CD14-positive monocyte (primary cell): ENCODE measurements at regions not wholly inside any gene's neighbourhood (a gene's known extent, or its start where the extent isn't known, plus 50 kb on each side); places are given as distances from the start of the nearest gene placed in this dataset.

Experiments used
- DNase-seq, 3 donors: peaks; one replicate each; pipeline ENCODE4 v3.0.0-alpha.2; 2011 to 2022
- H2AFZ ChIP-seq: 2 replicates; pipeline ENCODE4 v1.6.0; 2012; ENCODE audit warnings: mild to moderate bottlenecking, low read depth, low read length, inconsistent platforms; ENCODE audit not compliant: insufficient read depth, poor library complexity, severe bottlenecking
- H3K27ac ChIP-seq, 2 donors: 1 replicate in 1 of 2; 2 replicates in 1 of 2; pipeline ENCODE4 v1.5.1; 2012 to 2013; ENCODE audit warnings: low read length in 2 of 2, control low read depth in 1 of 2, inconsistent platforms in 1 of 2, low read depth in 1 of 2, mild to moderate bottlenecking in 1 of 2
- H3K27me3 ChIP-seq, 2 donors: one replicate each; pipeline versions ENCODE4 v1.6.0 to v1.6.1; 2011 to 2013; ENCODE audit warnings: low read length in 2 of 2; ENCODE audit not compliant: control insufficient read depth in 2 of 2, insufficient read depth in 2 of 2
- H3K36me3 ChIP-seq, 2 donors: replicated peaks in 1 of 2; 1 replicate in 1 of 2; 2 replicates in 1 of 2; pipeline versions ENCODE4 v1.5.1 to v1.6.1; 2012 to 2013; ENCODE audit warnings: low read length in 2 of 2, control low read depth in 1 of 2, inconsistent platforms in 1 of 2, mild to moderate bottlenecking in 1 of 2; ENCODE audit not compliant: insufficient read depth in 2 of 2, control insufficient read depth in 1 of 2
- H3K4me1 ChIP-seq, 2 donors: 1 replicate in 1 of 2; 2 replicates in 1 of 2; pipeline versions ENCODE4 v1.5.1 to v1.6.1; 2012 to 2013; ENCODE audit warnings: low read length in 2 of 2, control low read depth in 1 of 2, inconsistent platforms in 1 of 2, mild to moderate bottlenecking in 1 of 2, moderate library complexity in 1 of 2; ENCODE audit not compliant: insufficient read depth in 2 of 2, control insufficient read depth in 1 of 2
- H3K4me2 ChIP-seq: replicated peaks from 2 replicates; pipeline ENCODE3; 2012; ENCODE audit warnings: low read length, moderate library complexity, mild to moderate bottlenecking; ENCODE audit not compliant: poor library complexity, severe bottlenecking; ENCODE audit errors: extremely low read depth
- H3K4me3 ChIP-seq, 3 experiments: fragments of 200-600 bp in 1 of 3; sonication (generic) in 1 of 3; replicated peaks in 1 of 3; 1 replicate in 2 of 3; 2 replicates in 1 of 3; pipeline ENCODE4 v1.5.1; 2011 to 2013; ENCODE audit warnings: low read length in 3 of 3, mild to moderate bottlenecking in 3 of 3, control low read depth in 2 of 3, low read depth in 2 of 3, inconsistent platforms in 1 of 3, moderate library complexity in 1 of 3
- H3K79me2 ChIP-seq: 2 replicates; pipeline ENCODE4 v1.6.0; 2012; ENCODE audit warnings: mild to moderate bottlenecking, control low read depth, inconsistent platforms, low read length, moderate library complexity; ENCODE audit not compliant: insufficient read depth
- H3K9ac ChIP-seq: 2 replicates; pipeline ENCODE4 v1.6.0; 2017; ENCODE audit warnings: low read length, mild to moderate bottlenecking; ENCODE audit not compliant: insufficient read depth, poor library complexity, severe bottlenecking
- H3K9me3 ChIP-seq, 2 donors: replicated peaks in 1 of 2; 1 replicate in 1 of 2; 2 replicates in 1 of 2; pipeline versions ENCODE4 v1.5.1 to v1.6.1; 2012 to 2013; ENCODE audit warnings: low read length in 2 of 2, control low read depth in 1 of 2; ENCODE audit not compliant: control insufficient read depth in 1 of 2, insufficient read depth in 1 of 2
- H4K20me1 ChIP-seq: 2 replicates; pipeline ENCODE4 v1.6.0; 2012; ENCODE audit warnings: mild to moderate bottlenecking, low read length, control low read depth, moderate library complexity; ENCODE audit not compliant: insufficient read depth
- H3K27ac Mint-ChIP-seq, 7 donors: one replicate each; pipeline ENCODE4 v1.8.0; 2020; ENCODE audit warnings: mild to moderate bottlenecking in 7 of 7, mixed read lengths in 7 of 7, moderate library complexity in 6 of 7, inconsistent platforms in 2 of 7
- H3K27me3 Mint-ChIP-seq, 3 donors: one replicate each; pipeline ENCODE4 v1.8.0; 2021 to 2022; ENCODE audit warnings: low read depth in 3 of 3, mild to moderate bottlenecking in 3 of 3, mixed read lengths in 3 of 3, moderate library complexity in 3 of 3, inconsistent platforms in 1 of 3
- H3K36me3 Mint-ChIP-seq, 2 donors: one replicate each; pipeline ENCODE4 v1.8.0; 2020; ENCODE audit warnings: mixed read lengths in 2 of 2, inconsistent platforms in 1 of 2, mild to moderate bottlenecking in 1 of 2
- H3K4me1 Mint-ChIP-seq: one replicate; pipeline ENCODE4 v1.8.0; 2020; ENCODE audit warnings: mild to moderate bottlenecking, mixed read lengths
- H3K4me3 Mint-ChIP-seq, 2 donors: one replicate each; pipeline ENCODE4 v1.8.0; 2020; ENCODE audit warnings: mild to moderate bottlenecking in 2 of 2, mixed read lengths in 2 of 2, moderate library complexity in 1 of 2
- H3K9me3 Mint-ChIP-seq, 7 donors: one replicate each; pipeline ENCODE4 v1.8.0; 2020 to 2022; ENCODE audit warnings: mixed read lengths in 7 of 7, mild to moderate bottlenecking in 6 of 7, moderate library complexity in 6 of 7, inconsistent platforms in 2 of 7
- WGBS: methylation state at CpG from one replicate; pipeline ENCODE4 v1.1.5; 2013; ENCODE audit warnings: missing lambda C conversion rate; ENCODE audit not compliant: insufficient coverage; 5-methylcytosine and 5-hydroxymethylcytosine counted together
- intact Hi-C, 2 donors: fragments of 100-400 bp; cut with micrococcal nuclease; formaldehyde crosslinking; loops; one replicate each; pipeline versions ENCODE4 v1.15.0 to v1.15.1; 2023
- TF ChIP-seq, protein P1 (sequence below): fragments of 200-600 bp; IDR thresholded peaks from one replicate; pipeline ENCODE4 v1.8.0; 2022; ENCODE audit warnings: antibody characterized with exemption, mild to moderate bottlenecking

DNA sequence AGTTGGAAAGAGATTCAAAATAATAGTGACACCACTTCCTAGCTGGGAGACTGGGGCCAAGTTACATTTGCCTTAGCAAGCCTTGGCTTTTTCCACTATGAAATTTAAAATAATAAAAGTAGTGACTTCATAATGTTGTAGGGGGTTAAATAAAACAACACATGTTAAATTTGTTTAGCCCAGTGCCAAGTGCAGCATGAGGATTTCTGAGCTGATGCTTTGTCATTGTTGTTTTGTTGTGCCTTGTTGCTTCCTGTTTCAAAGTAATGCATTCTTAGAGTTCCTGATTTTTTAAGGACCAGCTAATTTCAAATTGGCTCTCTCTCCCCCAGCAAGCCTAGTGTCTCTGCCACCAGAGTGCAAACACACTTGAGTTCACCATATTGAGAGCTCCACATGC, 270.7 kb upstream of the PAPPA start:
- Mint-ChIP-seq H3K4me1 (no peaks in the 10 kb centered on the region), H3K4me3 (no peak overlapping the region), H3K9me3 (peaks cover 0 to 3% (median 0%) of the 10 kb centered on the region in 7 donors), H3K27ac (no peak overlapping the region), H3K36me3 (no peaks in the 10 kb centered on the region), H3K27me3 (peaks cover 0 to 2% (median 0%) of the 10 kb centered on the region in 3 donors)
- Histone ChIP-seq H3K36me3 (no peaks in the 10 kb centered on the region), H2AFZ (no peak overlapping the region), H3K9me3 (no peaks in the 10 kb centered on the region), H3K4me2 (no peak overlapping the region), H3K4me1 (no peaks in the 10 kb centered on the region), H3K79me2 (no peaks in the 10 kb centered on the region), H3K4me3 (no peak overlapping the region), H3K27me3 (no peaks in the 10 kb centered on the region), H3K9ac (no peak overlapping the region), H4K20me1 (no peaks in the 10 kb centered on the region), H3K27ac (no peak overlapping the region)
- TF ChIP-seq, protein P1, sequence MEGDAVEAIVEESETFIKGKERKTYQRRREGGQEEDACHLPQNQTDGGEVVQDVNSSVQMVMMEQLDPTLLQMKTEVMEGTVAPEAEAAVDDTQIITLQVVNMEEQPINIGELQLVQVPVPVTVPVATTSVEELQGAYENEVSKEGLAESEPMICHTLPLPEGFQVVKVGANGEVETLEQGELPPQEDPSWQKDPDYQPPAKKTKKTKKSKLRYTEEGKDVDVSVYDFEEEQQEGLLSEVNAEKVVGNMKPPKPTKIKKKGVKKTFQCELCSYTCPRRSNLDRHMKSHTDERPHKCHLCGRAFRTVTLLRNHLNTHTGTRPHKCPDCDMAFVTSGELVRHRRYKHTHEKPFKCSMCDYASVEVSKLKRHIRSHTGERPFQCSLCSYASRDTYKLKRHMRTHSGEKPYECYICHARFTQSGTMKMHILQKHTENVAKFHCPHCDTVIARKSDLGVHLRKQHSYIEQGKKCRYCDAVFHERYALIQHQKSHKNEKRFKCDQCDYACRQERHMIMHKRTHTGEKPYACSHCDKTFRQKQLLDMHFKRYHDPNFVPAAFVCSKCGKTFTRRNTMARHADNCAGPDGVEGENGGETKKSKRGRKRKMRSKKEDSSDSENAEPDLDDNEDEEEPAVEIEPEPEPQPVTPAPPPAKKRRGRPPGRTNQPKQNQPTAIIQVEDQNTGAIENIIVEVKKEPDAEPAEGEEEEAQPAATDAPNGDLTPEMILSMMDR, result no peak
- intact Hi-C loops, result no loop called here
- DNase-seq, result no peak

DNA sequence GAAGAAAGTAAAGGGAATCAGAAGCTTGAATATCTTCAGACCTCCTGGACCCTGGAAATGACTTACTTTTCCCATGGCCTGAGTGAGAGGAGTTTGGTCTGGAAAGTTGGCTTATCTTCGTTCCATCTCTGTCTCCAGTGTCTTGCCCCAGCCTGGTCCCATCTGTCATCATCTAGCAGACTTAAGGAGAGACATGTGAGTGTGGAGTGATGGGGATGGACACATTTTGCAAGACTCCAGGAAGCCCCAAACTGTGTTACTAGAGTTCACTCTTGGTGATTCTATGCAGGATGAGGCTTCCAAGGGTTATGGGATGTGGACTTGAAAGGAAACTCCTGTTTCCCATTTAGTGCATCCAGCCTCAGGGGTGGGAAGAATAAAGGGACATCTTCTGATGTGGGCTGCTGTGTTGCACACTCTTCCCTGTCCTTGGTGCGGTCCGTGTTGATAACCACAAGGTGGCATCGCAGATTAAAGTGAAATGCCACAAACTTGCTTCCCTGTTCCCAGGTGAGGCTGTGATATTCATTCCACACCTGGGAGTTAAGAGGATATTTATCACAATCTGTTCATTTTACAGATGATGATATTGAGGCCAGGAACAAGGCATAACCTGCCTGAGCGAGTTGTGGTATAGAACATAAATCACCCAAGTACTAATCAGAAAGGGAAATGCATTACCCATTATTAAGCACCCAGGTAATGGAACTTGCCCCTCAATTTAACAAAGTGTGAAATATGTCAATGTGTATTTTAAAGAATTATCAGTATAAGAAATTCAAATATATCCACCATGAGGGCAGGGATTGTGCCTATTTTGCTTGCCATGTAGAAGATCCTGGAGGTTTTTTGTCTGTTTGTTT, 269.9 kb upstream of the PAPPA start:
- TF ChIP-seq, protein P1, result no peak
- Mint-ChIP-seq H3K27ac (no peak overlapping the region), H3K4me3 (no peak overlapping the region), H3K36me3 (no peaks in the 10 kb centered on the region), H3K4me1 (no peaks in the 10 kb centered on the region), H3K27me3 (peaks cover 0 to 2% (median 0%) of the 10 kb centered on the region in 3 donors), H3K9me3 (no peaks in the 10 kb centered on the region)
- intact Hi-C loops, result no loop called here
- Histone ChIP-seq H3K79me2 (no peaks in the 10 kb centered on the region), H3K9ac (no peak overlapping the region), H3K4me2 (no peak overlapping the region), H3K4me3 (no peak overlapping the region), H3K27ac (no peak overlapping the region), H4K20me1 (no peaks in the 10 kb centered on the region), H3K36me3 (no peaks in the 10 kb centered on the region), H3K9me3 (no peaks in the 10 kb centered on the region), H2AFZ (no peak overlapping the region), H3K4me1 (no peaks in the 10 kb centered on the region), H3K27me3 (no peaks in the 10 kb centered on the region)
- WGBS, result 7% methylated on average over 3 of the region's 5 CpGs
- DNase-seq, result no peak
